Stimulated activated naive CD4-positive, alpha-beta T cell (primary cell): ENCODE measurements at regions not wholly inside any gene's neighbourhood (a gene's known extent, or its start where the extent isn't known, plus 50 kb on each side); places are given as distances from the start of the nearest gene placed in this dataset.

ENCODE experiments used
- DNase-seq, 6 experiments: peaks; one replicate each; lab custom pipeline; 2025; lab: John Stamatoyannopoulos, UW

DNA sequence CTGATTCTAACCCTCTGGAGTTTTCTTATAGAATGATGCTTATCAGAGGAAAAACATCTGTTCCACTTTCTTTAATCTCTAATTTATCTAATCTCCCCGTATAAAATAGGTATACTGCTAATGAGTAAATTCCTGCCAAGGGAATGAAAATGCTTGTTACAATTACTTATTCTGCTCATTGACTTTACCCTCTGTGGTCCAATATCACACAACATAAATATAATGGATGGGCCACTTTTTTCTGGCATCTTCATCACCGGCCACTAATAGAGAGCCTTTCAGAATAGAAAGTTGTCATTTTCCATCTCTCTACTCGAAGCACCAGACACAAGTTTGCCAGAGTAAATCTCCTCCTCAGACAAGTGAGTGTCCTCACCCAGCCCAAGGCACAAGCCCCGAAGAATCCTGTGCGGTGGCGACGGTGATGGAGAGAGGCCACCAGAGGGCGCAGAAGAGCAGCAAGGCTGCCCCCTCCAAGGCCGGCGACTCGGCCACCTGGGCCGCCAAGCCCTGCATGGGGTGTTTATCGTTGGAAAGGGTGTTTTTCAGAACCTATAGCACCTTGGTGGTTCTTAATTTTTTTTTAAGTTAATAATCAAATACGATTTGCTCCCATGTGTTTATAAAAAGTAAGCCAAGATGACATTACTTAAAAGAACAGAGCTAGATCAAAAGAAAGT lies 212.9 kb upstream of the ARID1B start:
- DNase-seq, result peak; percentile 44 to 79 (median 64)

DNA sequence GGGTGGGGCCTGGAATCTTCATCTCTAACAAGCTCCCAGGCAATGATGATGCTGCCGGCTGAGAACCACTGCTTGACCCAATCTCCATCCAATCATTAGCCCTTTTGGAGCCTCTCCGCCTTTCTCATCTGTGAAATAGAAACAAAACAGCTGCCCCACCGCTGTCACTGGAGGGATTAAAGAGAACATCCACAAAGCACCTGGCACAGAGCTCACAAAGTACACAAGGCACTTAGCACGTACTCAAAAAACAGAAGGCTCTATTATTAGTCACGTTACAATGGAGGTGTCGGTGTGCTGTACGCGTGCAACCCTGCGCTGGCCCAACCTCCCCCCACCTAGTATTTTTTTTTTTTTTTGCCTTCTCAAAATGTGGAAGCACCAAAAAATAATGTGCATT lies 213.5 kb upstream of the ARID1B start:
- no peak for DNase-seq

DNA sequence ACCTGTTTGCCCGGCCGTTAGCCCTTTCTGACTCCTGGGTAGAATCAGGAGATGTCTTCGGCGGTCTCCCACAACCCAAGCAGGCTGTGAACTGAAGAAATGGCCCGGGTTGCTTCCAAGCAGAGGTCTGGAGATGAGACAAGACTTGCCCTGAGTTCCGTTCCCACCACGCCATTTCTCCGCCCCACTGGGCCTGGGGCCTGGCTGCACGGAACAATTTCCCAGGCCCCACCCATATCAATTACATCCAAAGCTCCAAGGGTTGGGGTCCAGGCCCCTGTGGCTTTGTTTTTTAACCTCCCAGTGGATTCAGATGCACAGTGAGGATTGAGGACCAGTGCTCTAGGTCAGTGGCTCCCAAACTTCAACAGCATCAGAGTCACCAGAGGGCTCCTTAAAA lies 214.5 kb upstream of the ARID1B start:
- DNase-seq, result no peak

DNA sequence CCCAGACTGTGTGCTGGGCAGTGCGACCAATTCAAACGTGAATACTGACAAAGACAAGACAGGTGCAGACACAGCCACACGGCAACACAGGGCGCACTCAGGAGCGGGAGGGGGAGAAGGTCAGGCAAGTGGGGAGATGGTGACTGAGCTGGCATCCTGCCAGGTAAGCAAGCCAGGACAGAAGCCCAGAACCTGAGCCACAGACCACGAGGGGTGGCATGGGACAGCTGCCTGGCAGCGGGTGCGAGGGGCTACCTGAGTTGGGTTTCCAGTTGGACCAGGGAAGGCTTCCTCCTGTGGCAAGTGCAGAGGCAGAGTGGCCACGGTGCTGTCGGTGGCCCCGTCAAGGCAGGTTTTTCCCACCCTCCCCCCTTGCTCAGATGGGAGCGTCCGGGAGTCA lies 215.2 kb upstream of the ARID1B start:
- DNase-seq, result no peak

DNA sequence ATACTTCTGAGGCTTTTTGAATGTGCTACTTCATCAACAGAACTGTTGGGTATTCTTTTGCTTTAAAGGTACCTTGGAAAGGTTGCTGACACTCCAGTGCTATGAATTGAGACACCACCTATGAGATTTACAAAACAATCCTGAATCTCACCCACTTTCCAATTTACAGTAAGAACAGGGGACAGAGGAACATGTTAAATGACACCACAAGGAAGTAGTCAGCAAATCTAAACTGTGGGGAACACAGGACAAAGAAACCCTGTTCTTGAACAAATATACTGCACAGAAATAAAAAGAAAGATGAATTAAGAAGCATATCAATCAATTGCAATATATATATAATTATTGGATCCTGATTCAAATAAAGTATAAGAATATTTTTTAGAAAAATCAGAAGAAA lies 216.7 kb upstream of the ARID1B start:
- no peak for DNase-seq

DNA sequence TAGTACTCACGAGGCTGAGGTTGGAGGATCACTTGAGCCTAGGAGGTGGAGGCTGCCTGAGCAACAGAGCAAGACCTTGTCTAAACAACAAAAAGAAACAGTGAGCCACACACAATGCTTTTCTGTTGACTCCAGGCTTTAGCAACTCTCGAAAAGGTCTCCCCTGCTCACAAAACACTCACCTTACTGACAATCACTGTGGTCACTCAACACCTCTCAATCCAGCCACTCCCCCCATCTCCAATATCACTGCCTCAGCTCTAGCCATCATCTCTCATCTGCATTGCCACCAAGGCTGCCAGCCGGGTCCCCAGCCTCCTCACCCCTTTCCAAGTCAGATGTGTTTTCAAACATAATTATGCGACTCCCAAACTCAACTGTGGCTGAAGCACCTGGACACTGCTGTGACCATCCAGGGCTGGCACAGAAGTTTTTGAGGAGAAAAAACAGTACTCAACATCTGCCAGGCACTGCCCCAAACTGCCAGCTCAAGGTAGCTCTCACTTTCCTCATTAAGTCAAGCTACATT lies 218.0 kb upstream of the ARID1B start:
- DNase-seq, result no peak

DNA sequence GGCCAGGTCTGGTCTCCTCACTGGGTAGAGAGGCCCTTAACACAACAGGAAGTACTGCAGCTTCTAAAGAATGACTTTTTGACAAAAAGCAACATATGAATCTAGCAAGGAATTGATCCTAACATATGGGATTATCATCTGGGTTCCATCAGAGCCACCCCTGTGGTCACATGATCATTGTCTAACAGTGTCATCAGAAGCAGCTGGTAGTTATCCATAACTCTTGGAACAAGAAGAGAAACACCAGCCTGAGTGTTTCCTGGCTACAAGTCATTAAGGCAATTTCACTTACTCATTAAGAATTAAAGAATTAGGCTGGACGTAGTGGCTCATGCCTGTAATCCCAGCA lies 219.3 kb upstream of the ARID1B start:
- no peak for DNase-seq

DNA sequence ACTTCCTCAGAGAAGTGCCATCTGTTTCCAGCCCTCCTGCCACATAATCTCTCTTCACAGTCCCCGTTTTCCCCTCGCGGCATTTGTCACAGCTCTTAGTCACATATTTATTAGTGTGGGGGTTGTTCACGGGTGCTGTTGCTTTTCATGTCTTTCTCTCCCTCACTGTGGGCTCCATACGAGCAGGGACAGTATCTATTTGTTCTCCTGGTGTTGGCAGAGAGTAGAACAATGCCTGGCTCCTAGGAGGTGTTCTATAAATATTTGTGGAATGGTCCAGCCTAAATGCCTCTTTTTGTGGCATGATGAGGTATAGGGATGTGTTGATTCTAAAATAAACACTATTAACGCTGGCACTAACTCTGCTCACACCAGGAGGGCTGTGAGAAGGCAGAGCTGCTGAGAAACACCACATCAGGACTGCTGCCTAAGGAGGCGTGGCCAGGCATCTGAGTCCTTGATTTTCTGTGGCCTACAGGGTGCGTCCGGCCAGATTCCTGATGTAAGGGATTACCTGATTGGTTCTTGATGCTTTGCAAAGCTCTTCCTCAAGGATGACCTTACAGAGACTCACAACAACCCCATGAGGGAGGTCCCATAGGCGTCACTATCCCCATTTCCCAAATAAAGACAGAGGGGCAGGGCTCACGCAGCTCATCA lies 219.8 kb upstream of the ARID1B start:
- DNase-seq, result no peak

DNA sequence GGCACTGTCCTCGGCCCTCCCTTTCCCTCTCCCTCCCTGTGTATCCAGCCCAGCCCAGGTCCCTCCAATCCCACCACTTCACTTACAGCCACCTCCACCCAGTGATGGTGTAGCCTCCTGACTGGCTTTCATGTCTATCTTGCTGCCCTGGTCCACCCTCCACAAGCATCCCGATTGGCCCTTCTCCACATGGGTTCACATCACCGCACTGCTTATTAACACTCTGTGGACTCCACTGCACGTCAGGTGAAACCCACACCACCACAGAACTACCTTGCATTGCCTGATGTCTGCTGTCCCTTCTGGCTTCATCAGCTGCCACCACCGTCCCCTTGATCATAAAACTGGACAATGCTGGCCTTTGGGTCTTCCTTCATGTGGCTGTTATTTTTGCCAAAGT lies 220.4 kb upstream of the ARID1B start:
- no peak for DNase-seq

DNA sequence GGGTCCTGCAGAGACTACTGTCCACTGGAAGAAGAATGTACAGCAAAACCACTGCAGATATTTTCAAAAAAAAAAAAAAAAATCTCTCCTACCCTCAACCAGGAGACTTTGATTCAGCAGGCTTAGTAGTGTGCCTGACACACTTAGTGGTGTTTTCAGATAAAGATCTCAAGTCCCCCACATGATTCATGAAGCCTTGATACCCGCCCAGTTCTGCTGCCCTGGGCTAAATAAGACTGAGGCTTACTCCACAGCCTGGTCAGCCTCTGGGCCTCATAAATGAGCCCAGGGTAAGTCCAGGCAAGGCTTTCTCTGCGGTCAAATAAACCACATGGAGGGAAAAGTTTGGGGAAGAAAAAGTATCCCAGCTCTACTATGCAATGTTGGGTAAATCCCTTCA lies 222.1 kb upstream of the ARID1B start:
- no peak for DNase-seq

DNA sequence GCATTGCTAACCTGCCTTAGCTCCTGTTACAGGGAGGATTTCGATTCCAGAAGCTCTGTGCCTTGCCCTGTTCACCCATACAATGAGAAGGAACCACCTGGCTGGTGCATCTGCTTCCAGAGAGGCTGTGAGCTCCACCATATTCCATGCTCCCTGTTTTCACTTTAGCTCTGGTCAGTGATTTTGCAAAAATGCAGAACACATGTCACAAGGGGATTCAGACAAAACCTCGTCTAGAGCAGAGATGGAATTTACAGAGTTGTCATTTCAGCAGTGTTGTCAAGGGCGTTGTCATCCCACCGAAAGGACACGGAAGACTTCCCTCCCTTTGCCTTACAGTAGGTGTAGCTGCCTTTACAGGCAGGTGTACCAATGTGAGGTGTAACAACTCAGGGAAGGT lies 223.0 kb upstream of the ARID1B start:
- no peak for DNase-seq

DNA sequence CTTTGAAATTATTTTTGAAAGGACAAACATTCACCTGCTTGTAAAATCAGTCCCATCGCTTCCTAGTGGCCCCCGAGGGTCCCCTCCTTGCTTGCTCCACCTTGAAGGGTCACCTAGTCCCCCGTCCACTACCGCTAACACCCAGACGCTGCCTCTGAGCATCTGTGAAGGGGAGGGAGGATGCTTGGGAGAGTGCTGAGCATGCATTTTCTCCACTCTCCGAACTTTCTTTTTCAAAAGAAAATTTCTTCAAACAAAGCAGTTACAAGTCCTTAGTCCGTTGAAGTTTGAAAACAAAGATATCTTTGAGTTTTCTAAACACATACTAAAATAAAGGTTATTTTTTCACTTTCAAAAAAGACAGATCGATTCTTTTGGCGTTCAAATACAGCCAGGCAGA lies 224.3 kb upstream of the ARID1B start:
- DNase-seq, result no peak

DNA sequence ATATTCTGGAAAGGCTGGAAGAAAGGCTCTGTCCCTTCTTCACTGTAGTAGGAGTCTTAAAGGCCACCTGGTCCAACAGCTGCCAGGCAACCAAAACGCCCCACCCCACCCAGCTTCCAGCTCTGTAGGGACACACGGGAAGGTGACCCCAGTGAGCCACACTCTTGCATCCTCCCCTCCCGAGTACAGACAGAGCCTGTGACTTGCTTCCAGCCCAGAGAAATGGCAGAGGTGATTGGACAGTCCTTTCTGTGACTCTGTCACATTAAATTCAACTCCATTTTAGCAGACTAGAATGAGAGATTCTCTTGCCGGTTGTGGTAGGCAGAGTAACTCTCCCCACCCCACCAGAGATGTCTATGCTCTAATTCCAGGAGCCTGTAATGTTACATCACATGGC lies 226.2 kb upstream of the ARID1B start:
- no peak for DNase-seq

DNA sequence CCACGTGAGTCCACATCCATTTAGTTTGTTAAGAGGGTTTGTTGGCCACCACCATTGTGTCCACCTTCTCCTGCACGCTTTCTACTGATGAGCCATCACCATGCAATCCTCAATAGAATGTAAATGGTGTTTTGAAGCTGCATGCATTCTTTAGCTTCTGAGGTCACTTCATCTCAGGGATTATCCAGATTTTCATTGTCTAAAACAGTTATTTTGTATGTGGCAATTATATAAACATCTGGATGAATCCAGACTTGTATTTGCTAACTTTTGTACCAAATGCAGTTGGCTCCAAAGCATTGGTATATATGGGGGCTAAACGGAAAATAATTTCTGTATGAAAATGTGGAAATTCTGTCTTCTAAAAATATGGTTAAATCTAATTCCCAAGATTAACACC lies 231.2 kb upstream of the ARID1B start:
- DNase-seq, result no peak

DNA sequence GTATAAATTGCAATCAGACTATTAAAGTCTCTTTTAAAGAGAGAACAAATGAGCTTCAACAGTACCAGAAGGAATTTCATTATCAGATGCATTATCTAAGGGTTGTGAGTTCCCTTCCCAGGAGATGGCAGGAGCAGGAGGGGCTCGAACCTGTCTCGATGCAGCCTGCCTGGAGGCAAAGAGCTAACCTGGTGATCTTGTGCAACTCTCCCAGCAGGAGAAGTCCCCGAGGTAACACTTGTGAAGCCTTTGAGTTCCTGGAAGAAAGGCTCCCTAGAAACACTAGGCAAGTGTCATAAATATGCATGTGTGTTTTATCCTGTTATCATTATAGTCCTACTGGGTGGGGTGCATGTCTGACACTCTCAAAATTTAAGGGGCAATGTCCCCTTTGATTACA lies 232.2 kb upstream of the ARID1B start:
- DNase-seq, result no peak

DNA sequence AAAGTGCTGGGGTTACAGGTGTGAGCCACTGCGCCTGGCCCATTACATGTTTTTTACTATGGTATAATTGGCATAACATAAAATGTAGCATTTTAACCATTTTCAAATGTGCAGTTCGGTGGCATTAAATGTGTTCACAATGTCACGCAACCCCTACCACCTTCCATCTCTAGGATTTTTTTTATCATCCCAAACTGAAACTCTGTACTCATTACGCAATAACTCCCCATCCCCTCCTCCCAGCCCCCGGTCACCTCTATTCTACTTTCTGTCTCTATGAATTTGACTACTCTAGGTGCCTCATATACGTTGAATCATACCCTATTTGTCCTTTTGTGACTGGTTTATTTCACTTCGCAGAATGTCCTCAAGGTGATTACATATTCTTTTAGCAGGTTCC lies 233.1 kb upstream of the ARID1B start:
- no peak for DNase-seq

DNA sequence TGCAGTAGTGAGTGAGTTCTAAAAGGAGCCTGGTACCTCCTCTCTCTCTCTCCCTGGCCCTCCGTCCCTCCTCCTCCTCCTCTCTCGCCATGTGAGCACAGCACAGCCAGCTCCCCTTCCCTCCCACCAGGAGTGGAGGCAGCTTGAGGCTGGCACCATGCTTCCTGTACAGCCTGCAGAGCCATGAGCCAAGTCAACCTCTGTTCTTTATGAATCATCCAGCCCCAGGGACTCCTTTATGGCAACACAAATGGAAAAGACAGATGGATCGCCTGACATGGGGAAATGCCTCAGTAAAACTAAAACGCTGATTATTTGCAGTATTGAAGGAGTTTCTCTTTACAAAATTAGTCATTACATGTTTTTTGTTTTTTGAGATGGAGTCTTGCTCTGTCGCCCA lies 233.7 kb upstream of the ARID1B start:
- DNase-seq, result no peak

DNA sequence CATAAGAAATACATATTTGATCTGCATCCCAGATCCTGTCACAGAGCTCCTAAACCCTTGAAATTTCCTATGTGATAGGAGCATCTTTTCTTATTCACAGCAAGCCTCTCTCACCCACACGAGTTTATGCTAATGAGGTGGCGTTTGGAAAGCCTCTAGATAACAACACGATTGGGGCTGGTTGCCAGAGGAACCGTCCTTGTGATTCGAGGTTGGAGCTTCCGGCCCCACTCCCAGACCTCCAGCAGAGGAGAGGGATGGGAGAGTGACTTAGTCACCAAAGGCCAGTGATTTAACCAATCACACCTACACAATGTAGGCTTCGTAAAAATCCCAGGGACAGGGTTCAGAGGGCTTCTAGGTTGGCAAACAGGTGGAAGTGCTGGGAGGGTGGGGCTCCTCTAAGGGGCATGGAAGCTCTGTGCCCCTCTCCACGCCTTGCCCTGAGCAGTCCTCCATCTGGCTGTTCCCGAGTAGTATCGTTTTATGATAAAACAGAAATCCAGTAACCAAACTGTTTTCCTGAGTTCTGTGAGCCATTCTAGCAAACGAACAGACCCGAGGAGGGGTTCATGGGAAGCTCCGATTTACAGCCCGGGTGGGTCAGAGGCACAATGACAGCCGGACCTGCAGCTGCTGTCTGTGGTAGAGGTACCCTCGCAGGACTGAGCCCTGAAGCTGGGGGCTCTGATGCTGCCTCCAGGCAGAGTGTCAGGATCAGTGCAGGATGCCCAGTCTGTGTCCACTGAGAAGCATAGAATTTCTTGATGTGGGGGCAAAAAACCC lies 238.1 kb upstream of the ARID1B start:
- DNase-seq, result no peak

DNA sequence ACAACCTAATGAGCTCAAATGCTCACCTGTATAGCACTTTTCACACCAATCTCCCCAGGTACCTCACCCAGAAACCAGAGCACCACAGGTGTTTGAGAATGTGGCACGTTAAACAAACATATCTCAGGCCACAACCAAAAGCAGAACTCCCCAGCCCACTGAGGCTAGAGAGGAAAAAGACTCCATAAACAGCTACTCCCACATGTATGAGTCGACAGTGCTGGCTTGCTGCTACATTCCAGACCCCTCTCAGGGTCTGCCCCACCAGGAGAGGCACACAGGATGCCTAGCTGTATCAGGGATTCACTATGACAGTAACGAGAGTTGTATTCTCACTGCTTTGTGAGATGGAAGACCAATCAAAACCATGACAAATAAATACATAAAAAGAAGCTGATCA lies 242.6 kb upstream of the ARID1B start:
- no peak for DNase-seq

DNA sequence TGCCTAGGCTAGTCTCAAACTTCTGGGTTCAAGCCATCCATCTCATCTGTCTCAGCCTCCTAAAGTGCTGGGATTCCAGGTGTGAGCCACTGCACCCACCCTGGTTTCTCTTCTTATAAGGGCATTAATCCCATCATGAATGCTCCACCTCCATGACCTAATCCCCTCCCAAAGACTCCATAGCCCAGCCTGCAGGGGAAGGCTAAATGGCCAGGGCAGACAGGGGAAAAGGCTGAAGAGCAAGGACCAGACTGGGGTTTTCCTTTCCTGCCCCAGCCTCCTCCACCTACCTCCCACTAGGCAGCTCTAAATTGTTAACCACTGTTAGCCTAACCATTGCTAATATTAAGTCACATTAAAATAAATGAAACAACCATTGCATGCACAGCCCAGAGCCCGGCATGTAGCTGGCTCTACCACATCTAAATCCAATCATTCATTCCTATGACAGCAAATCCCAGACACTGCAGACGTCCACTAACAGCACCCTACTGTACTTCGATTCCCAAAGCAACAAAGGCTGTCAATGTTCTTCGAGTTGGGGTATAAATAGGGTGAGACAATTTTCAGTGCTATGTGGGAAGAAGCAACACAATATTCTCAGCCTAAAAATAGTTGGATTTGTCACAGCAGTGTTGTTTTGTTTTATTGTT lies 243.2 kb upstream of the ARID1B start:
- no peak for DNase-seq

DNA sequence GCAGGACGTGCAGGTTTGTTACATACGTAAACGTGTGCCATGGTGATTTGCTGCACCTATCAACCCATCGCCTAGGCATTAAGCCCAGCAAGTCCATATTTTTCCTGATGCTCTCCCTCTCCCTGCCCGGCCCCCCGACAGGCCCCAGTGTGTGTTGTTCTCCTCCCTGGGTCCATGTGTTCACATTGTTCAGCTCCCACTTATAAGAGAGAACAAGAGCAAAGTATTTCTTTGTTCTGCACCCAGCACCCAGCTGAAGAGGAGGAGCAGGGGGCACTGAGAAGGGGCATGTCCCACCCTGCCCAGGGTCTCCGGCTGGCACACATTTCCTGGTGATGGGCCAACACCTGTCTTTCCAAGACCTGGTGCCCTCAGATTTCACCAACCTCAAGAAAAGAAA lies 251.1 kb upstream of the ARID1B start:
- DNase-seq, result no peak

DNA sequence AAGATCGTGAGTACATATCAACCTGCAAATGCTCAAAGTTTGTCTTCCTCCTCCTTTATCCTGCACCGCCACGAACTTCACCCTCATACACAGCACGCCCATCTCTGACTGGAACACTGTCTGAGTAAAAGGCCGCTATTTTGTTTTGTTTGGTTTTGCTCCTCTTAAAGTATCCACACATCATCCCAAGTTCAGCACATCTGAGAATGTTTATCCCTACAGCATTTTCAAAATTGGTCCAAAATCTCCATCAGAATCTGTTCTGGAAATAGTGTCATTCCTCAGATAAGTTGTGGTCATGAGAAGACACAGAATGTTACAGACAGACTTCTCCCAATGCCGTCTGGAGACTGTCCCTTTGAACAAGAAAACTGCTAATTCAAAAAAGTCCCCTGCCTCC lies 251.6 kb upstream of the ARID1B start:
- DNase-seq, result no peak

DNA sequence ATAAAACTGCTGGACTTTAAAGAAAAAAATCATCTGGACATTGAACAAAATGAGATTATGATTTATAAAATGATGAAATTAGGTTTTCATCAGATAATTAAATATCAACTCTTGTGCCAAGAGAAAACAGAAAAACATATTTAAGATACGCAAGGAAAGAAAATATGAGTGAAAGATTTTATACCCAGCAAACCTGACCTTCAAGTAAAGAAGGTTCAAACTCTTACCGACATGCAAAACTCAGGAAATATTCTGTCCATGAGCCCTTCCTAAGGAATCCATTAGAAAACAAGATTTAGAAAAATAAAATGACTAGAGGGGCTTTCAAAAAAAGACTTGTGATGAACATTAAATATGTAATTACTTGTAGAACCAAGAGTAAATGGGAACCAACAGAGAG lies 257.2 kb upstream of the ARID1B start:
- no peak for DNase-seq
